ENCODE measurements at regions not wholly inside any gene's neighbourhood (a gene's known extent, or its start where the extent isn't known, plus 50 kb on each side); places are given as distances from the start of the nearest gene placed in this dataset.

- Mint-ChIP-seq H3K27me3 (peaks cover 7% of the 10 kb centered on the region), H3K27ac (no peak overlapping the region), H3K9me3 (no peaks in the 10 kb centered on the region), H3K36me3 (ENCODE audit: low read depth) (no peaks in the 10 kb centered on the region), H3K4me3 (no peak overlapping the region), H3K4me1 (no peaks in the 10 kb centered on the region)
- no peak for ATAC-seq (replicated peaks)
Measured at GRCh38 chr12:45568808-45569207, 160.7 kb upstream of the ARID2 start.

GRCh38 chr12:45570501-45570900, 159.0 kb upstream of the ARID2 start:
- H3K4me1 Mint-ChIP-seq: no peaks in the 10 kb centered on the region
- H3K27ac Mint-ChIP-seq: no peak overlapping the region
- H3K4me3 Mint-ChIP-seq: no peak overlapping the region
- ATAC-seq (replicated peaks): no peak
- H3K9me3 Mint-ChIP-seq: no peaks in the 10 kb centered on the region
- peaks cover 7% of the 10 kb centered on the region for H3K27me3 Mint-ChIP-seq
- H3K36me3 Mint-ChIP-seq (ENCODE audit: low read depth): no peaks in the 10 kb centered on the region

GRCh38 chr12:45572114-45572513, 157.4 kb upstream of the ARID2 start:
- H3K4me1 Mint-ChIP-seq: no peaks in the 10 kb centered on the region
- peaks cover 4% of the 10 kb centered on the region for H3K27me3 Mint-ChIP-seq
- no peak overlapping the region for H3K27ac Mint-ChIP-seq
- no peak overlapping the region for H3K4me3 Mint-ChIP-seq
- no peak for ATAC-seq (replicated peaks)
- H3K36me3 Mint-ChIP-seq (ENCODE audit: low read depth): no peaks in the 10 kb centered on the region
- no peaks in the 10 kb centered on the region for H3K9me3 Mint-ChIP-seq

GRCh38 chr12:45575417-45575816, 154.1 kb upstream of the ARID2 start:
- Mint-ChIP-seq H3K27me3 (no peaks in the 10 kb centered on the region), H3K36me3 (ENCODE audit: low read depth) (no peaks in the 10 kb centered on the region), H3K27ac (no peak overlapping the region), H3K4me1 (no peaks in the 10 kb centered on the region), H3K4me3 (no peak overlapping the region), H3K9me3 (no peaks in the 10 kb centered on the region)
- ATAC-seq (replicated peaks): no peak

- Mint-ChIP-seq H3K4me1 (peaks cover 1% of the 10 kb centered on the region), H3K9me3 (no peaks in the 10 kb centered on the region), H3K4me3 (no peak overlapping the region), H3K36me3 (ENCODE audit: low read depth) (no peaks in the 10 kb centered on the region), H3K27ac (peak overlapping the region; percentile 7), H3K27me3 (no peaks in the 10 kb centered on the region)
- ATAC-seq (replicated peaks): peak; percentile 59
Measured at GRCh38 chr12:45575823-45576475, 153.6 kb upstream of the ARID2 start.

GRCh38 chr12:45577844-45578399, 151.6 kb upstream of the ARID2 start:
- no peaks in the 10 kb centered on the region for H3K36me3 Mint-ChIP-seq (ENCODE audit: low read depth)
- H3K9me3 Mint-ChIP-seq: no peaks in the 10 kb centered on the region
- no peak overlapping the region for H3K27ac Mint-ChIP-seq
- no peak for ATAC-seq (replicated peaks)
- no peak overlapping the region for H3K4me3 Mint-ChIP-seq
- H3K4me1 Mint-ChIP-seq: peaks cover 6% of the 10 kb centered on the region
- peaks cover 3% of the 10 kb centered on the region for H3K27me3 Mint-ChIP-seq

- H3K27me3 Mint-ChIP-seq: peaks cover 6% of the 10 kb centered on the region
- no peaks in the 10 kb centered on the region for H3K9me3 Mint-ChIP-seq
- H3K4me1 Mint-ChIP-seq: peaks cover 6% of the 10 kb centered on the region
- H3K27ac Mint-ChIP-seq: no peak overlapping the region
- H3K4me3 Mint-ChIP-seq: no peak overlapping the region
- no peak for ATAC-seq (replicated peaks)
- H3K36me3 Mint-ChIP-seq (ENCODE audit: low read depth): no peaks in the 10 kb centered on the region
Measured at GRCh38 chr12:45580356-45580969, 149.0 kb upstream of the ARID2 start.

- peaks cover 6% of the 10 kb centered on the region for H3K4me1 Mint-ChIP-seq
- H3K27me3 Mint-ChIP-seq: peaks cover 6% of the 10 kb centered on the region
- no peak overlapping the region for H3K4me3 Mint-ChIP-seq
- ATAC-seq (replicated peaks): peak; percentile 85
- H3K27ac Mint-ChIP-seq: no peak overlapping the region
- H3K36me3 Mint-ChIP-seq (ENCODE audit: low read depth): no peaks in the 10 kb centered on the region
- no peaks in the 10 kb centered on the region for H3K9me3 Mint-ChIP-seq
Measured at GRCh38 chr12:45581112-45581511, 148.4 kb upstream of the ARID2 start.

- peaks cover 6% of the 10 kb centered on the region for H3K4me1 Mint-ChIP-seq
- H3K9me3 Mint-ChIP-seq: no peaks in the 10 kb centered on the region
- H3K27me3 Mint-ChIP-seq: peaks cover 6% of the 10 kb centered on the region
- no peaks in the 10 kb centered on the region for H3K36me3 Mint-ChIP-seq (ENCODE audit: low read depth)
- H3K27ac Mint-ChIP-seq: no peak overlapping the region
- no peak for ATAC-seq (replicated peaks)
- no peak overlapping the region for H3K4me3 Mint-ChIP-seq
Measured at GRCh38 chr12:45582536-45582935, 147.0 kb upstream of the ARID2 start.

GRCh38 chr12:45582986-45583659, 146.4 kb upstream of the ARID2 start:
- H3K36me3 Mint-ChIP-seq (ENCODE audit: low read depth): no peaks in the 10 kb centered on the region
- no peak for ATAC-seq (replicated peaks)
- H3K4me1 Mint-ChIP-seq: peaks cover 6% of the 10 kb centered on the region
- H3K27ac Mint-ChIP-seq: no peak overlapping the region
- no peaks in the 10 kb centered on the region for H3K9me3 Mint-ChIP-seq
- H3K4me3 Mint-ChIP-seq: no peak overlapping the region
- H3K27me3 Mint-ChIP-seq: peaks cover 6% of the 10 kb centered on the region

GRCh38 chr12:45584336-45584735, 145.2 kb upstream of the ARID2 start:
- Mint-ChIP-seq H3K27me3 (peaks cover 6% of the 10 kb centered on the region), H3K27ac (no peak overlapping the region), H3K9me3 (no peaks in the 10 kb centered on the region), H3K36me3 (ENCODE audit: low read depth) (no peaks in the 10 kb centered on the region), H3K4me1 (peaks cover 6% of the 10 kb centered on the region), H3K4me3 (no peak overlapping the region)
- ATAC-seq (replicated peaks): no peak

- no peak overlapping the region for H3K27ac Mint-ChIP-seq
- no peak overlapping the region for H3K4me3 Mint-ChIP-seq
- H3K4me1 Mint-ChIP-seq: peaks cover 6% of the 10 kb centered on the region
- no peak for ATAC-seq (replicated peaks)
- H3K27me3 Mint-ChIP-seq: peaks cover 6% of the 10 kb centered on the region
- no peaks in the 10 kb centered on the region for H3K36me3 Mint-ChIP-seq (ENCODE audit: low read depth)
- H3K9me3 Mint-ChIP-seq: no peaks in the 10 kb centered on the region
Measured at GRCh38 chr12:45585522-45586230, 143.8 kb upstream of the ARID2 start.

- peaks cover 3% of the 10 kb centered on the region for H3K27me3 Mint-ChIP-seq
- no peaks in the 10 kb centered on the region for H3K36me3 Mint-ChIP-seq (ENCODE audit: low read depth)
- H3K27ac Mint-ChIP-seq: no peak overlapping the region
- no peak overlapping the region for H3K4me3 Mint-ChIP-seq
- no peaks in the 10 kb centered on the region for H3K9me3 Mint-ChIP-seq
- no peaks in the 10 kb centered on the region for H3K4me1 Mint-ChIP-seq
- no peak for ATAC-seq (replicated peaks)
Measured at GRCh38 chr12:45586486-45586885, 143.0 kb upstream of the ARID2 start.

GRCh38 chr12:45587012-45587411, 142.5 kb upstream of the ARID2 start:
- H3K27ac Mint-ChIP-seq: no peak overlapping the region
- no peaks in the 10 kb centered on the region for H3K4me1 Mint-ChIP-seq
- no peak overlapping the region for H3K4me3 Mint-ChIP-seq

More at GRCh38 chr12:45587012-45587411, 142.5 kb upstream of the ARID2 start:
- H3K9me3 Mint-ChIP-seq: no peaks in the 10 kb centered on the region
- H3K27me3 Mint-ChIP-seq: peaks cover 3% of the 10 kb centered on the region
- ATAC-seq (replicated peaks): no peak
- H3K36me3 Mint-ChIP-seq (ENCODE audit: low read depth): no peaks in the 10 kb centered on the region
